H4 (cell line): ENCODE measurements at regions not wholly inside any gene's neighbourhood (a gene's known extent, or its start where the extent isn't known, plus 50 kb on each side); places are given as distances from the start of the nearest gene placed in this dataset.

ENCODE experiments used
- DNase-seq: peaks from one replicate; pipeline ENCODE4 v3.0.0-alpha.2; 2015; ENCODE audit warnings: low spot score

DNA sequence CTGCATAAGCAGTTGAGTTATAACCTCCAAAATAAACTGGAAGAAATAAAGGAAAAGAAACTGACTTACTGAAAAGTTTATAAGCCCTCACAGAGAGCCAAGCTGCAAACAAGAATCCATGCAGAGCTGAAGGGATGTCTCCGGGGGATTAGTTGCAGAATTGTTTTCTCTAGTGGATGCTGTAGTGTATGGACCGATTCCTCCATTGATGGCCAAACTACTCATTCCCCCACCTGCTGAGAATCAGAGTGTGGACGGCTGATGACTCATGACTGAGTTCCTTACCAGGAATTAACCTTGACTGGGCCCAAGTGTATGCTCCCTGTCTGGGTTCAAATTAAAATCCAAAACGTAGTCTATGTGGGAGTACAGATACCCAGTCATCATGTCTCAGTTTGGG lies 93.9 kb upstream of the CDH8 start:
- DNase-seq: no peak

DNA sequence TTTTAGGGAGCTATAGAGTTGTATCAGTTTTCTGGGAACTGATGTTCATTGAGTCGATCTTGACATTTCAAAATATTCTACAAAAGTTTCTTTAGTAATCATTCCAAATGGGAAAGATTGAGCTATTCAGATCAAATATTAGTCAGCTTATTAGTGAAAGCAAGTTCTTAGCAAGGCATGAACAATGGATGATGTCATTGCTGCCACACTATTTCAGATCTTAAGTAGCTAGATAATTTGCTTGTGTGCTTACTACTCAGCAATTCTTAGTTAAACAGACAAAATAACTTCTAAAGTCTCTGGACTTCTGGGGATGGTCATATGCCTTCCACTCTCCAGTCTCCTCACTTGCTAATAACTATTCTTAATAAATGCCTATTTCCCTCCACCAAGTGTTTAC lies 69.0 kb upstream of the CDH8 start:
- no peak for DNase-seq

DNA sequence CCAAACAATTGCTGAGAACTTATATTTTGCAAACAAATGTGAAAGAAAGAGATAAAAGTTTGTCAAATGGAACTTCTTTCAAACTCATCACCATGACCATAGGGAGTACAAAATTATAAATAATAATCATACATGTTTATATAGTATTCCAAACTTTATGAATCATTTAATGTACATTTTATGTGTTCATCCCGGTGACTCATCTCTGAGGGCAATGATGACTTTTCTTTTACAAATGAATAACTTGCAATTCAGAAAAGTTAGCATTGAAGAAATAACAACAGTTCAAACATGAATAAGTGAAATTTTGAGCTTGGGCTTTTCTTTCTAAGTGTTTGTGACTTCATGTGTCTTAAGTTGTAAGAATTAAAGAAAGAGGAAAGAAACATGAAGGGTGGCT lies 66.3 kb upstream of the CDH8 start:
- no peak for DNase-seq

DNA sequence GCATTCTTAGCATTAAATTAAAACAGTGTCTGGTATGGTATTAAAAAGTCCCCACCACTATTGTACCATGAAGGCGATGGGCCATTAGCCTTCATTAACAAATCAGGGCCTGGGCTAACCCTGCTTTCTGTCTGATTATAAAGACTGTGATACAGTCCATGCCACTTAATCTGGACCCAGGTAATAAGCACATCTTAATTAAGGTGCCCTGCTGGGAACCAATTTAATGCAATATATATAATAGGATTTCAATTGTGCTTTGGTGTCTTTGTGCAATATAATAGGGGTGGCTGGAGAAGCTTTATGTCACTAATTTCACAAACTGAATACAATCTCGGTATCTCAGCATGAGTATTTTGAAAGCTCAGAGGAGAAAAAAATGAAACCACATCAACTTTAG lies 64.4 kb upstream of the CDH8 start:
- DNase-seq: no peak

DNA sequence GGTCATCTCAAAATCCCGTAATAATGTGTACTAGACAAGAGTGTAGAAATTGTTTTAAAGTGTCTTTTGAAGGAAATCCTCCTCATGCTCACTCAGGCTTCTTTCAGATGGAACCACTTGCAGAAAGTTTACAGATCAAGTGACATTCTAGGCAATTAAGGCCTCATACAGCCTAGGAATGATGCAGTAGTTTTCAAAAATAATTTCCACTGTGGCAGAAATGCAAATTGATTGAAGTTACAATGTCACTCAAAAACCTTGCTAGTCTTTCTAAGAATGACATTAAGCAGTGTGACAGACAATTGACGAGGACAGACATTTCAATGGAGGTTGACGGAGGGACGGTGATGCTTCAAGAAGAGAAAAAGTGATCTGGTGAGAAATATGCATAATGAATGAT lies 53.5 kb upstream of the CDH8 start:
- no peak for DNase-seq

DNA sequence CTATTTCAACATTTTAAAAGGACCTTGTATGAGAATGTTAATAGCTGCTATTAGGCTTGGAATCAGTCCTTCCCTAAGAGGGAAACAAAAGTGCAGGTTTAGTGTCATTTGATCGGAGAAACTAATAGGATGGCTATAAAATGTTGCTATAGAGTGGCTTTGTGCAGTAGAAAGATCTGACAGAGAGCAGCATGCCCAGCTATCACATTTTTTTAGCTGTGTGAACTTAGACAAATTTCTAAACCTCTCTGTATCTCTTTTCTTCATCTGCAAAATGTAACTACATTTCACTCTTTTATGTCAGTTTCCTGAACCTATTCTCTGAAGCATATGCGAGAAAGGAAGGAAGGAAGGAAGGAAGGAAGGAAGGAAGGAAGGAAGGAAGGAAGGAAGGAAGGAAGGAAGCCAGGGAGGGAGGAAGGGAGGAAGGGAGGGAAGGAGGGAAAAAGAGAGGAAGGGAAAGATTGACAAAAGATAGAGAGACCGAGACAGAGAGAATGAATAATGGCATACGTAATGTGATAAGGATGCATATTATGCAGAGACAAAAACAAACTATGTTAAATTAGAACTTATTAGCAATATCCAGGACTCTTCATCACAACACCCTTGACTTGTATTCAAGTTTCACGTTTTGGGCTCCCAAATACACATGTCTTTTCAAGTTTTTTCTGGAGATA lies 52.6 kb upstream of the CDH8 start:
- DNase-seq: no peak
